ENCODE measurements at regions not wholly inside any gene's neighbourhood (a gene's known extent, or its start where the extent isn't known, plus 50 kb on each side); places are given as distances from the start of the nearest gene placed in this dataset.

- no peak overlapping the region for H3K9ac ChIP-seq (ENCODE audit: low read depth in 1 of 2, low read length in 2 of 2)
- no peaks in the 10 kb centered on the region for H3K36me3 ChIP-seq (ENCODE audit: control insufficient read depth in 4 of 4, insufficient read depth in 3 of 4, low read depth in 1 of 4, low read length in 3 of 4)
- DNase-seq (ENCODE audit: low spot score) = no peak
- H3K9me3 ChIP-seq (ENCODE audit: control insufficient read depth in 4 of 4, low read length in 3 of 4) = peaks cover 0 to 5% (median 0%) of the 10 kb centered on the region in 4 donors
- H3K27ac ChIP-seq (ENCODE audit: low read depth in 1 of 2, low read length in 2 of 2) = no peak overlapping the region
- no peaks in the 10 kb centered on the region for H3K27me3 ChIP-seq (ENCODE audit: control insufficient read depth in 4 of 4, insufficient read depth in 4 of 4, low read length in 3 of 4)
- WGBS = 82% methylated on average over 2 of the region's 2 CpGs
- TF ChIP-seq HNF4A (conservative IDR thresholded peaks at IDR 0.05) (no peak), RXRA (IDR thresholded peaks at IDR 0.05) (no peak), JUND (IDR thresholded peaks at IDR 0.05) (no peak)
- H3K4me1 ChIP-seq (ENCODE audit: control insufficient read depth in 4 of 4, insufficient read depth in 4 of 4, low read length in 3 of 4) = no peaks in the 10 kb centered on the region
- no peak overlapping the region for H3K4me3 ChIP-seq (ENCODE audit: low read depth in 1 of 3, low read length in 3 of 3)
Observed at GRCh38 chr3:106413683-106414082, 544.9 kb upstream of the CBLB start.

- no peak for TF ChIP-seq HNF4A (conservative IDR thresholded peaks at IDR 0.05)
- no peak for TF ChIP-seq RXRA (IDR thresholded peaks at IDR 0.05)
- no peak for TF ChIP-seq NR2F2 (IDR thresholded peaks at IDR 0.05)
- TF ChIP-seq SP1 (IDR thresholded peaks at IDR 0.05) = no peak
- Histone ChIP-seq H3K9ac (ENCODE audit: low read depth in 1 of 2, low read length in 2 of 2) (no peak overlapping the region), H3K27ac (ENCODE audit: low read depth in 1 of 2, low read length in 2 of 2) (no peak overlapping the region), H3K27me3 (ENCODE audit: control insufficient read depth in 4 of 4, insufficient read depth in 4 of 4, low read length in 3 of 4) (no peaks in the 10 kb centered on the region), H3K4me1 (ENCODE audit: control insufficient read depth in 4 of 4, insufficient read depth in 4 of 4, low read length in 3 of 4) (no peaks in the 10 kb centered on the region), H3K4me3 (ENCODE audit: low read depth in 1 of 3, low read length in 3 of 3) (no peak overlapping the region), H3K36me3 (ENCODE audit: control insufficient read depth in 4 of 4, insufficient read depth in 3 of 4, low read depth in 1 of 4, low read length in 3 of 4) (no peaks in the 10 kb centered on the region), H3K9me3 (ENCODE audit: control insufficient read depth in 4 of 4, low read length in 3 of 4) (no peaks in the 10 kb centered on the region)
- 45% methylated on average over 2 of the region's 2 CpGs for WGBS
- no peak for DNase-seq (ENCODE audit: low spot score)
Observed at GRCh38 chr3:106420628-106421027, 551.8 kb upstream of the CBLB start.

GRCh38 chr3:106421426-106421825 lies 552.6 kb upstream of the CBLB start:
- 72% methylated on average over 1 of the region's 1 CpG for WGBS
- H3K9ac ChIP-seq (ENCODE audit: low read depth in 1 of 2, low read length in 2 of 2) = no peak overlapping the region
- H3K27ac ChIP-seq (ENCODE audit: low read depth in 1 of 2, low read length in 2 of 2) = no peak overlapping the region
- H3K27me3 ChIP-seq (ENCODE audit: control insufficient read depth in 4 of 4, insufficient read depth in 4 of 4, low read length in 3 of 4) = no peaks in the 10 kb centered on the region
- no peaks in the 10 kb centered on the region for H3K4me1 ChIP-seq (ENCODE audit: control insufficient read depth in 4 of 4, insufficient read depth in 4 of 4, low read length in 3 of 4)
- TF ChIP-seq YY1 (IDR thresholded peaks at IDR 0.05) = no peak
- TF ChIP-seq MAX (IDR thresholded peaks at IDR 0.05) = no peak
- TF ChIP-seq RAD21 (IDR thresholded peaks at IDR 0.05) = no peak
- no peak for TF ChIP-seq EGR1 (IDR thresholded peaks at IDR 0.05; ENCODE audit: low read depth in 2 of 2)
- no peak for TF ChIP-seq TAF1 (conservative IDR thresholded peaks at IDR 0.05)
- no peak for TF ChIP-seq ATF3 (IDR thresholded peaks at IDR 0.05)
- TF ChIP-seq HNF4A (conservative IDR thresholded peaks at IDR 0.05) = no peak
- H3K9me3 ChIP-seq (ENCODE audit: control insufficient read depth in 4 of 4, low read length in 3 of 4) = no peaks in the 10 kb centered on the region
- no peak overlapping the region for H3K4me3 ChIP-seq (ENCODE audit: low read depth in 1 of 3, low read length in 3 of 3)
- H3K36me3 ChIP-seq (ENCODE audit: control insufficient read depth in 4 of 4, insufficient read depth in 3 of 4, low read depth in 1 of 4, low read length in 3 of 4) = no peaks in the 10 kb centered on the region
- no peak for DNase-seq (ENCODE audit: low spot score)

- no peak for TF ChIP-seq YY1 (IDR thresholded peaks at IDR 0.05)
- no peak for TF ChIP-seq ZBTB33 (IDR thresholded peaks at IDR 0.05)
- TF ChIP-seq RAD21 (IDR thresholded peaks at IDR 0.05) = no peak
- no peak for DNase-seq (ENCODE audit: low spot score)
Observed at GRCh38 chr3:106421909-106422308, 553.1 kb upstream of the CBLB start.

More at GRCh38 chr3:106421909-106422308, 553.1 kb upstream of the CBLB start:
- H3K4me3 ChIP-seq (ENCODE audit: low read depth in 1 of 3, low read length in 3 of 3) = no peak overlapping the region
- H3K9ac ChIP-seq (ENCODE audit: low read depth in 1 of 2, low read length in 2 of 2) = no peak overlapping the region
- no peak overlapping the region for H3K27ac ChIP-seq (ENCODE audit: low read depth in 1 of 2, low read length in 2 of 2)
- no peaks in the 10 kb centered on the region for H3K27me3 ChIP-seq (ENCODE audit: control insufficient read depth in 4 of 4, insufficient read depth in 4 of 4, low read length in 3 of 4)
- no peaks in the 10 kb centered on the region for H3K4me1 ChIP-seq (ENCODE audit: control insufficient read depth in 4 of 4, insufficient read depth in 4 of 4, low read length in 3 of 4)
- H3K36me3 ChIP-seq (ENCODE audit: control insufficient read depth in 4 of 4, insufficient read depth in 3 of 4, low read depth in 1 of 4, low read length in 3 of 4) = no peaks in the 10 kb centered on the region
- H3K9me3 ChIP-seq (ENCODE audit: control insufficient read depth in 4 of 4, low read length in 3 of 4) = no peaks in the 10 kb centered on the region

All from liver (tissue), 7 donors.